SK-N-SH treated with all-trans-retinoic acid at 6 μM for 48 hours (cell line): ENCODE measurements at regions not wholly inside any gene's neighbourhood (a gene's known extent, or its start where the extent isn't known, plus 50 kb on each side); places are given as distances from the start of the nearest gene placed in this dataset.
A peak's percentile ranks its signal among the peaks of the same experiment; 100 is the strongest.

Experiments used
- ATAC-seq: fragments of 200-7000 bp; cut with Tn5 transposase; 3 replicates; pipeline ENCODE4 v1.9.1; 2020; ENCODE audit warnings: mild to moderate bottlenecking, moderate library complexity
- ARNTL ChIP-seq: fragments of 450-650 bp; formaldehyde crosslinking; IDR thresholded peaks from 2 replicates; pipeline ENCODE4 v1.5.0; 2020; ENCODE audit warnings: low read depth, mild to moderate bottlenecking, moderate library complexity, borderline replicate concordance
- BACH2 ChIP-seq: fragments of 250-450 bp; sonication (Bioruptor Pico); IDR thresholded peaks from 2 replicates; pipeline ENCODE4 v1.9.0; 2021; ENCODE audit warnings: mild to moderate bottlenecking, borderline replicate concordance
- CSDC2 ChIP-seq: fragments of 250-450 bp; sonication (Bioruptor Pico); IDR thresholded peaks from 2 replicates; pipeline ENCODE4 v1.5.0; 2020; ENCODE audit warnings: mild to moderate bottlenecking, moderate library complexity
- ESRRG ChIP-seq: fragments of 250-450 bp; sonication (Bioruptor Pico); IDR thresholded peaks from 2 replicates; pipeline ENCODE4 v1.6.1; 2021; ENCODE audit warnings: mild to moderate bottlenecking
- GLIS3 ChIP-seq: fragments of 250-450 bp; sonication (Bioruptor Pico); IDR thresholded peaks from 2 replicates; pipeline ENCODE4 v1.5.0; 2020; ENCODE audit warnings: mild to moderate bottlenecking, moderate library complexity
- ISL1 ChIP-seq: fragments of 250-450 bp; sonication (Bioruptor Pico); IDR thresholded peaks from 2 replicates; pipeline ENCODE4 v2.1.2; 2022; ENCODE audit warnings: mild to moderate bottlenecking, moderate library complexity
- OSR1 ChIP-seq: fragments of 250-450 bp; sonication (Bioruptor Pico); IDR thresholded peaks from 2 replicates; pipeline ENCODE4 v1.8.0; 2022; ENCODE audit warnings: moderate library complexity, mild to moderate bottlenecking, inconsistent platforms
- PPARA ChIP-seq: fragments of 250-450 bp; sonication (Bioruptor Pico); IDR thresholded peaks from 2 replicates; pipeline ENCODE4 v1.5.0; 2020; ENCODE audit warnings: mild to moderate bottlenecking, borderline replicate concordance
- RARB ChIP-seq: fragments of 250-450 bp; sonication (Bioruptor Pico); IDR thresholded peaks from 2 replicates; pipeline ENCODE4 v1.8.0; 2021; ENCODE audit warnings: mild to moderate bottlenecking, moderate library complexity
- SNAI2 ChIP-seq: fragments of 250-450 bp; sonication (Bioruptor Pico); IDR thresholded peaks from 2 replicates; pipeline ENCODE4 v1.5.0; 2020; ENCODE audit warnings: mild to moderate bottlenecking, moderate library complexity
- TCF4 ChIP-seq: fragments of 250-450 bp; sonication (Bioruptor Pico); IDR thresholded peaks from 2 replicates; pipeline ENCODE4 v1.8.0; 2021; ENCODE audit warnings: mild to moderate bottlenecking, moderate library complexity, borderline replicate concordance
- ZC3H10 ChIP-seq: fragments of 250-450 bp; sonication (Bioruptor Pico); IDR thresholded peaks from 2 replicates; pipeline ENCODE4 v1.5.1; 2021; ENCODE audit warnings: mild to moderate bottlenecking, moderate library complexity
- ZFP3 ChIP-seq: fragments of 250-450 bp; sonication (Bioruptor Pico); IDR thresholded peaks from 2 replicates; pipeline ENCODE4 v1.5.0; 2020; ENCODE audit warnings: mild to moderate bottlenecking, moderate library complexity
- ZFP30 ChIP-seq: fragments of 450-650 bp; formaldehyde crosslinking; IDR thresholded peaks from 2 replicates; pipeline ENCODE4 v1.5.0; 2022; ENCODE audit warnings: mild to moderate bottlenecking, moderate library complexity
- ZNF565 ChIP-seq: fragments of 450-650 bp; formaldehyde crosslinking; conservative IDR thresholded peaks from 2 replicates; pipeline ENCODE4 v1.5.0; 2020; ENCODE audit warnings: low read depth, mild to moderate bottlenecking, moderate library complexity
- ZNF70 ChIP-seq: fragments of 450-650 bp; formaldehyde crosslinking; IDR thresholded peaks from 2 replicates; pipeline ENCODE4 v1.5.0; 2020; ENCODE audit warnings: mild to moderate bottlenecking, moderate library complexity
- ZNF8 ChIP-seq: fragments of 450-650 bp; formaldehyde crosslinking; IDR thresholded peaks from 2 replicates; pipeline ENCODE4 v1.5.0; 2020; ENCODE audit warnings: mild to moderate bottlenecking, moderate library complexity
- TF ChIP-seq, protein P1 (sequence below): fragments of 250-450 bp; sonication (Bioruptor Pico); IDR thresholded peaks from 2 replicates; pipeline ENCODE4 v1.8.0; 2020; ENCODE audit warnings: mild to moderate bottlenecking, moderate library complexity, borderline replicate concordance
- TF ChIP-seq, protein P2 (sequence below): fragments of 250-450 bp; sonication (Bioruptor Pico); IDR thresholded peaks from 2 replicates; pipeline ENCODE4 v1.5.1; 2021; ENCODE audit warnings: mild to moderate bottlenecking, moderate library complexity
- TF ChIP-seq, protein P3 (sequence below): fragments of 250-450 bp; sonication (Bioruptor Pico); IDR thresholded peaks from 2 replicates; pipeline ENCODE4 v1.8.0; 2021; ENCODE audit warnings: low read depth, mild to moderate bottlenecking, moderate library complexity, borderline replicate concordance
- TF ChIP-seq, protein P4 (sequence below): fragments of 250-450 bp; sonication (Bioruptor Pico); IDR thresholded peaks from 2 replicates; pipeline ENCODE4 v1.5.1; 2020; ENCODE audit warnings: low read depth, mild to moderate bottlenecking, moderate library complexity

DNA sequence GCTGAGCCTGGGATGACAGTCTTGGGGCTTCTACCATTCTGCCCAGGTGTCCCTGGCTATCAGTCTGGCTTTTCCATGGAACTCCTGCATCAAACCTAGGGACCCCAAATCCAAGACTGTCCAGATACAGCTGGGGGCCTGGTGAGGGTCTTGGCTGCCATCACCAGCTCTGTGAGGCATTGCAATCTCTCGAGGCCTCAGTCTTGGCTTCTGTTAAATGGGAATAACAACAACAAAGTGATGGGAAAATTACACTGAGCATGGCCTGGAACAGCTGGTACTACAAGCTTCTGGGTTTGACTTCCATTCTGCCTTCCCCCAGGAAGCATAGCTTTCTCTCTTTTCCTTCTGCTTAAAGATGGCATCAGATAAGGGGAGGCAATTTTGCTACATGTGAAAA lies 50.0 kb upstream of the LCTL start:
- TF ChIP-seq, protein P1, sequence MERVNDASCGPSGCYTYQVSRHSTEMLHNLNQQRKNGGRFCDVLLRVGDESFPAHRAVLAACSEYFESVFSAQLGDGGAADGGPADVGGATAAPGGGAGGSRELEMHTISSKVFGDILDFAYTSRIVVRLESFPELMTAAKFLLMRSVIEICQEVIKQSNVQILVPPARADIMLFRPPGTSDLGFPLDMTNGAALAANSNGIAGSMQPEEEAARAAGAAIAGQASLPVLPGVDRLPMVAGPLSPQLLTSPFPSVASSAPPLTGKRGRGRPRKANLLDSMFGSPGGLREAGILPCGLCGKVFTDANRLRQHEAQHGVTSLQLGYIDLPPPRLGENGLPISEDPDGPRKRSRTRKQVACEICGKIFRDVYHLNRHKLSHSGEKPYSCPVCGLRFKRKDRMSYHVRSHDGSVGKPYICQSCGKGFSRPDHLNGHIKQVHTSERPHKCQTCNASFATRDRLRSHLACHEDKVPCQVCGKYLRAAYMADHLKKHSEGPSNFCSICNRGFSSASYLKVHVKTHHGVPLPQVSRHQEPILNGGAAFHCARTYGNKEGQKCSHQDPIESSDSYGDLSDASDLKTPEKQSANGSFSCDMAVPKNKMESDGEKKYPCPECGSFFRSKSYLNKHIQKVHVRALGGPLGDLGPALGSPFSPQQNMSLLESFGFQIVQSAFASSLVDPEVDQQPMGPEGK (CRISPR knock-in tag), result no peak
- TF ChIP-seq TCF4, result no peak
- ATAC-seq, result no peak

DNA sequence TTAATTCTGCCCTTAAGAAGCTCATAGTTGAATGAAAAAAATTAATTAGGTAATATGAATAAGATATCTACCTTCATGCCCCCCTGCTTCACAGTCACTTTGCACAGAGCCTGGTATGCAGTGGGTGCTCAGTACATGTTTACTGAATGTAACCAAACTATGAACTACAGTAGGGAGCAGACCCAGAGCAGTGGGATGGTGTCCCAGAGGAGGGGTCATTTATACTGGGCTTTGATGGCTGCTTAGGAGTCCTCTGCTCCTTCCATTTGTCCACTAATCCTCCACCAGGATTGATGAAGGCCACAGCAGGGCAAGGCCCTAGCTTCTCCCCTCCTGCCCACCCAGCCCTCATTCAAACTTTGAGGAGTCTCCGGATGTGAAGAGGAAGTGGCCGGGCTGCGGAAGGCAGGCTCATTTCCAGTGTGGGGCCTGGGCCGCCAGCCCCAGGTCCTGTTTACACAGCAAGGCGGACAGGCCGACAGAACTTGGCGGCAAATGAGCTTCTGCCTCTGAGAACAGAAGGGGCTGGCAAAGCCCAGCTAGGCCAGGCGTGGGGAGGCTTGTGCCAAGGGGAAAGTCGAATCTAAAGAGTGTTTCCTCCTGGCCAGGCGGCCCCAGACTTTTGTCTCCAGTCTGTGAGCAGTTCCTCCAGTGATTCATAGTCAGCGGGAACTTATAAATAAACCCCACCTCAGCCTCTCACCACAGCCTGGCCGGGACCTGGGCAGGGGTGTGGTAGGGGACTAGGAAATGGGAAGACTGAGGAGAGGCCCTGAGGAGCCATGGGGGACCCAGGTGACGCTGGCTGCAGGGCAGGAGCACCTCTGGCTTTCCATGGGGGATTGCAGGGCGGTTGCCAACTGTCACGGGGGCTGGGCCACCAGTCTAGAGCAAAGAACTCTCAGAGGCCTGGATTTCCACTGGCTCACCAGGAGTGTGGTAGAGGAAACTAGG lies 51.6 kb upstream of the LCTL start:
- peak; percentile 36; the same call in 2 of the 3 replicates for ATAC-seq
- TF ChIP-seq ZC3H10 (CRISPR knock-in tag) (no peak), ZFP3 (CRISPR knock-in tag) (peak; percentile 99)

DNA sequence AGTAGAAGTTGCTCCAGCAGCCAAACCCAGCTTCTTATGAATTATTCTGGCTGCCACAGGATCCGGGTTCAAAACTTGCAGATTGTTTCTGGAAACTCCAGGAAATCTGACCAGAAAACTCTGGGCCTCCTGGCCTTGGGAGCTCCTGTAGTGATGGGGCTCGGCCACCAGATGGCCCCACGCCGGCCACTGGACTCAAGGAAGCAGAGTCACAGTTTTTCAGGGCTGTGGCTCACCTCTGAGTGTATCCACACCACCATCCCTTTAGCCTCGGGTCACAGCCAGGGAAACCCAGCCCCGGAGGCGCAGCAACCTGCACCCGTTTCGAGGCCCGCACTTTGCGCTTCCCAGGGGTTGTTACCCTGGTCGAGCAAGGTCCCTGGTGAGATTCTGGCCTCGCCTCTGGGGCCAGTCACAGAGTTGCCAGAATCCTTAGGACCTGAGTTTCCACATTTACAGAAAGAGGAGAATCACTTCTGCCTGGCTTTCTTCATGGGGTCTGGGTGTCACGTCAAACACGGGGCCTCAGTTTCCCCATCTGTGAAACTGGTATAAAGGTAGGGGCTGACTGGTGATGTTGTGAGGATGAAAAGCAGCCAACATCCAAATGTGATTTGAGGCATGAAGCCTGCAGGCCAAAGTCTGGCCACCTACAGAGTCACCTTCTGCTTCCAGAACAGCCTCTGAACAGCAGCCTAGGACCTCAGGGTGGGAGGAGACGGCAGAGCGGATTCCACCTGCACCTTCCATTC lies 53.5 kb upstream of the LCTL start:
- peak; percentile 96 for ATAC-seq
- TF ChIP-seq, protein P2, sequence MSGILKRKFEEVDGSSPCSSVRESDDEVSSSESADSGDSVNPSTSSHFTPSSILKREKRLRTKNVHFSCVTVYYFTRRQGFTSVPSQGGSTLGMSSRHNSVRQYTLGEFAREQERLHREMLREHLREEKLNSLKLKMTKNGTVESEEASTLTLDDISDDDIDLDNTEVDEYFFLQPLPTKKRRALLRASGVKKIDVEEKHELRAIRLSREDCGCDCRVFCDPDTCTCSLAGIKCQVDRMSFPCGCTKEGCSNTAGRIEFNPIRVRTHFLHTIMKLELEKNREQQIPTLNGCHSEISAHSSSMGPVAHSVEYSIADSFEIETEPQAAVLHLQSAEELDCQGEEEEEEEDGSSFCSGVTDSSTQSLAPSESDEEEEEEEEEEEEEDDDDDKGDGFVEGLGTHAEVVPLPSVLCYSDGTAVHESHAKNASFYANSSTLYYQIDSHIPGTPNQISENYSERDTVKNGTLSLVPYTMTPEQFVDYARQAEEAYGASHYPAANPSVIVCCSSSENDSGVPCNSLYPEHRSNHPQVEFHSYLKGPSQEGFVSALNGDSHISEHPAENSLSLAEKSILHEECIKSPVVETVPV (CRISPR knock-in tag), result no peak
- no peak for TF ChIP-seq PPARA (CRISPR knock-in tag)
- TF ChIP-seq GLIS3 (CRISPR knock-in tag), result no peak
- TF ChIP-seq, protein P3, sequence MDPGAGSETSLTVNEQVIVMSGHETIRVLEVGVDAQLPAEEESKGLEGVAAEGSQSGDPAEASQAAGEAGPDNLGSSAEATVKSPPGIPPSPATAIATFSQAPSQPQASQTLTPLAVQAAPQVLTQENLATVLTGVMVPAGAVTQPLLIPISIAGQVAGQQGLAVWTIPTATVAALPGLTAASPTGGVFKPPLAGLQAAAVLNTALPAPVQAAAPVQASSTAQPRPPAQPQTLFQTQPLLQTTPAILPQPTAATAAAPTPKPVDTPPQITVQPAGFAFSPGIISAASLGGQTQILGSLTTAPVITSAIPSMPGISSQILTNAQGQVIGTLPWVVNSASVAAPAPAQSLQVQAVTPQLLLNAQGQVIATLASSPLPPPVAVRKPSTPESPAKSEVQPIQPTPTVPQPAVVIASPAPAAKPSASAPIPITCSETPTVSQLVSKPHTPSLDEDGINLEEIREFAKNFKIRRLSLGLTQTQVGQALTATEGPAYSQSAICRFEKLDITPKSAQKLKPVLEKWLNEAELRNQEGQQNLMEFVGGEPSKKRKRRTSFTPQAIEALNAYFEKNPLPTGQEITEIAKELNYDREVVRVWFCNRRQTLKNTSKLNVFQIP, result no peak
- no peak for TF ChIP-seq CSDC2
- no peak for TF ChIP-seq ZFP30 (CRISPR knock-in tag)
- no peak for TF ChIP-seq ESRRG
- no peak for TF ChIP-seq ZC3H10 (CRISPR knock-in tag)
- no peak for TF ChIP-seq ARNTL
- TF ChIP-seq ZNF8 (CRISPR knock-in tag), result no peak
- no peak for TF ChIP-seq RARB (CRISPR knock-in tag)
- no peak for TF ChIP-seq ZNF565 (CRISPR knock-in tag)
- no peak for TF ChIP-seq ISL1 (CRISPR knock-in tag)
- no peak for TF ChIP-seq BACH2 (CRISPR knock-in tag)
- TF ChIP-seq SNAI2, result no peak
- TF ChIP-seq OSR1 (CRISPR knock-in tag), result no peak
- TF ChIP-seq TCF4, result no peak
- no peak for TF ChIP-seq ZFP3 (CRISPR knock-in tag)

GRCh38 chr15:66620341-66620740 lies 54.5 kb upstream of the LCTL start:
- TF ChIP-seq ZNF70 (CRISPR knock-in tag), result no peak
- no peak for TF ChIP-seq PPARA (CRISPR knock-in tag)
- TF ChIP-seq SNAI2, result no peak
- no peak for TF ChIP-seq ZNF8 (CRISPR knock-in tag)
- TF ChIP-seq GLIS3 (CRISPR knock-in tag), result no peak
- TF ChIP-seq, protein P2 (CRISPR knock-in tag), result no peak
- no peak for TF ChIP-seq ZFP30 (CRISPR knock-in tag)
- TF ChIP-seq ARNTL, result no peak
- TF ChIP-seq TCF4, result no peak
- TF ChIP-seq ESRRG, result no peak
- TF ChIP-seq, protein P4, sequence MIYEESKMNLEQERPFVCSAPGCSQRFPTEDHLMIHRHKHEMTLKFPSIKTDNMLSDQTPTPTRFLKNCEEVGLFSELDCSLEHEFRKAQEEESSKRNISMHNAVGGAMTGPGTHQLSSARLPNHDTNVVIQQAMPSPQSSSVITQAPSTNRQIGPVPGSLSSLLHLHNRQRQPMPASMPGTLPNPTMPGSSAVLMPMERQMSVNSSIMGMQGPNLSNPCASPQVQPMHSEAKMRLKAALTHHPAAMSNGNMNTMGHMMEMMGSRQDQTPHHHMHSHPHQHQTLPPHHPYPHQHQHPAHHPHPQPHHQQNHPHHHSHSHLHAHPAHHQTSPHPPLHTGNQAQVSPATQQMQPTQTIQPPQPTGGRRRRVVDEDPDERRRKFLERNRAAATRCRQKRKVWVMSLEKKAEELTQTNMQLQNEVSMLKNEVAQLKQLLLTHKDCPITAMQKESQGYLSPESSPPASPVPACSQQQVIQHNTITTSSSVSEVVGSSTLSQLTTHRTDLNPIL (CRISPR knock-in tag), result no peak
- no peak for TF ChIP-seq OSR1 (CRISPR knock-in tag)

More at GRCh38 chr15:66620341-66620740, 54.5 kb upstream of the LCTL start:
- ATAC-seq, result no peak
